ENCODE measurements at regions not wholly inside any gene's neighbourhood (a gene's known extent, or its start where the extent isn't known, plus 50 kb on each side); places are given as distances from the start of the nearest gene placed in this dataset.
A peak's percentile ranks its signal among the peaks of the same experiment; 100 is the strongest.

DNA sequence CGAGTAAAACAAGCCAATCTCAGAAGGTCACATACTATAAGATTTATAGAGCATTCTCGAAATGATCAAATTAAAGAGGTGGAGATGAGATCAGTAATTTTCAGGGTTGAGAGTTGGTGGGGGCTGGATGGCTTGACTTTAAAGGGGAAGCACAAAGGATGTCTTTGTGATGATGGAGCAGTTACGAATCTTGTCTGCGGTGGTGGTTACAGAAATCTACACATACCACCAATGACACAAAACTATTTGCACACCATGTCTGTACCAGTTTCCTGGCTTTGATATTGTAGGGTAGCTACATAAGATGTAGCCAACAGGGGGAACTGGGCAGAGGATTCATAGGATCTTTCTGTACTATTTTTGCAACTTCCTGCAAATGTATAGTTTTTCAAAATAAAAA is 190.6 kb upstream of the SMIM21 start:
- DNase-seq (ENCODE audit: low spot score): no peak

GRCh38 chr18:75612456-75612855 is 185.0 kb upstream of the SMIM21 start:
- DNase-seq (ENCODE audit: low spot score): no peak

- DNase-seq (ENCODE audit: low spot score): peak; percentile 82
These were observed 180.2 kb upstream of the SMIM21 start for GRCh38 chr18:75607701-75608100.

- DNase-seq (ENCODE audit: low spot score): no peak
These were observed 165.0 kb upstream of the SMIM21 start for GRCh38 chr18:75592527-75592926.

DNA sequence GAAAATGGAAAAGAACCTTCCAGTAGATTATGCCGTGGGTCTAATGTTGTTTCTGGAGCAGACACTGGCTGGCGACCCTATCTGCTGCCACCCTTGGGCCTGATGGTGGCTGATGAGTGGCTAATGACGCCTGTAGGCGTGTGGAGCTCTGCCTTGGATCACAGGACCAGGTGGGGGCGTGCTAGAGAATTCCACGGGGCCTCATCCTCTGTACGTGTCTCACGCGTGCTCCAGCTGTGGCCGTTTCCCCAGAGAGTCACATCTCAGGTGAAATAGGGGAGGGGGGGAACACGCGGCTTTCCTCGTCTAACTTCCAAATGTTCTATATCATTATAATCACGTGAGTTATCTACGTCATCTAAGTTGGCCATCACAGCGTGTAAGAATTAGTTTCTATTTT is 160.9 kb upstream of the SMIM21 start:
- no peak for DNase-seq (ENCODE audit: low spot score)

DNA sequence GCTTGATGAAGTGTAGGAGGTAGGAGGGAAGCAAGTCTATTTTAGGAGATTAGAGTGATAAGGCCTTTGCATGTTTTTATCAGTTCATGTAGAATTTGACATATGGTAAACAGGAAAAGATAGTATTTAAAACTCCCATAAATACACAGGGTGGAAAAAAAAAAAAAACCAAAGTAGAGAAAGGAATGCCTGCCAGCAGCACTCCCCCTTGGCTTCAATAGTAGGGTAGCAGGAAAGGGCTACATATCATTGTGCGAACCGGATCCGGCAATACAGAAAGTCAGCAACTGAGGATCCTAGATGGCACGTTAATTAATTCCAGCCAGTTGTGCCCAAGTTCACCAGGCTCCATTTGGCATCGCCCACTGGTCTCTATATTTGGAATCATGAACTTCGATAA is 159.6 kb upstream of the SMIM21 start:
- no peak for DNase-seq (ENCODE audit: low spot score)

DNA sequence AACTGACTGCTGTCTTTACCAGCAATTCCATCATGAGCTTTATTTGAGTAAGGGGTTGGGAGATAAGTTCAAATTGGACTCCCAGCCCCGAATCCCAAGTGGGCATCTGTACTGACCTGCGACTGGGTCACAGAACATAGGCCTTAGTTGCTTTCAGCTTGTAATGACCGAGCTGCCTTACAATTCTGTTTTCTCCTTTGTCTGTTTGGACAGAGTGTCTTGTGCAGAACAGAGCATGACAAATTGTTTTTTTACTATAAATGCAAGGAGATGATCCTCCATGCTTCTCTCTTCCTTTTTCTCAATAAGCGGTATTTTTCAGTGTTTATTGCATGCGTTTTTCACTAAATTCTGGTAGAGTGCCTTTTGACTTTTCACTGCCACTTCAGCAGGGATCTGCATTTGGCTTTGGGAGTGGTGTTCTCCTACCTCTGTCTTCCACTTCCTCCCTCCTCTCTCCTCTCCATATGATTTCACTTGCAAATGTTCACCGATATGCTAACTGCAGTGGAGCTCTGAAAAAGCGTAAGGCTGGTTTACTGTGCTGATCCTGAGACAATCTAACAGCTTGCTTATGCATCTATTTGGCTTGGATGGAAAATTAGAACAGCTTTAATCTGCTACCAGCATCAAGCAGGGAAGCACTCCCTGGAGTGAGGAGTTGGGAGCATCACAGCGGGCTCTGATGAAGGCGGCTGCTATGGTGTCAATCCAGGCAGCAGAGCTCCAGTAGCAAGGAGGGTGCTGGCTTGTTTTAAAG is 158.8 kb upstream of the SMIM21 start:
- DNase-seq (ENCODE audit: low spot score): no peak

DNA sequence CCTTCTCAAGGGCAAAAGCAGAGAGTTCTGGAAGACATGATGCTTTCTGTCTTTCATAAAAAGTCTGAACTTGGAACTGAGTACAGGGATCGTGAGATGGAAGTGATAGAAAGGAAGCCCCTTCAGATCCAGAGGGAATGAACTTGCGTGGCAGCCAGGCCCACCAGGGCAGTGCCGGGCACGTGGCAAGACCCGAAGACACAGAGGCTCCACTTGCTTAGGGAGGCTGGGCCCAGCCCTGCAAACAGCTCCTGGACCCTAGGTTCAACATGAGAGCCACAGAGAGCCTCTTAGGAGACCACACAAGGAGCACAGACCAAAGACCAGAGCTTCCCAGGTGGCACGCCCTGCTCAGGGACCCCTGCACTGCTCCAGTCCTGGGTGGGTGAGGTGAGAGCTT is 155.4 kb upstream of the SMIM21 start:
- DNase-seq (ENCODE audit: low spot score): no peak

DNA sequence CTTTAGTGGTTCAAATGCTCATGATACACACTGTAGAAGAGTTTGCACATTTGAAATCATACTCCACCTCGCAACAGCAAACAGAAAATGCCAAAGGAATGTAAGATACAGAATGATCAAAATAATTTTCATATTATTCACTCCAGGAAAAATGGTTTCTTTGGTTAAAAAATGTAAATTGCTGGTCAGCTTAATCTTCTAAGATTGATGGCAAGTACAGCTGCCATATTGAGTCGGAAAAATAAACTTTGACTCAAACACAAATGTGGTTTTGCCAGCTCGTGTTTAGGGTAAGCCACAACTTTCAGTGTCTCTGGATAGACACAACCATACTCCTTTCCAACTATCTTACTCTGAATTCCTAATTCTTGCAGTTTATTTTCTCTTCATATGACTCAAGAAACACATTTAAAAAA is 154.9 kb upstream of the SMIM21 start:
- peak; percentile 69 for DNase-seq (ENCODE audit: low spot score)

DNA sequence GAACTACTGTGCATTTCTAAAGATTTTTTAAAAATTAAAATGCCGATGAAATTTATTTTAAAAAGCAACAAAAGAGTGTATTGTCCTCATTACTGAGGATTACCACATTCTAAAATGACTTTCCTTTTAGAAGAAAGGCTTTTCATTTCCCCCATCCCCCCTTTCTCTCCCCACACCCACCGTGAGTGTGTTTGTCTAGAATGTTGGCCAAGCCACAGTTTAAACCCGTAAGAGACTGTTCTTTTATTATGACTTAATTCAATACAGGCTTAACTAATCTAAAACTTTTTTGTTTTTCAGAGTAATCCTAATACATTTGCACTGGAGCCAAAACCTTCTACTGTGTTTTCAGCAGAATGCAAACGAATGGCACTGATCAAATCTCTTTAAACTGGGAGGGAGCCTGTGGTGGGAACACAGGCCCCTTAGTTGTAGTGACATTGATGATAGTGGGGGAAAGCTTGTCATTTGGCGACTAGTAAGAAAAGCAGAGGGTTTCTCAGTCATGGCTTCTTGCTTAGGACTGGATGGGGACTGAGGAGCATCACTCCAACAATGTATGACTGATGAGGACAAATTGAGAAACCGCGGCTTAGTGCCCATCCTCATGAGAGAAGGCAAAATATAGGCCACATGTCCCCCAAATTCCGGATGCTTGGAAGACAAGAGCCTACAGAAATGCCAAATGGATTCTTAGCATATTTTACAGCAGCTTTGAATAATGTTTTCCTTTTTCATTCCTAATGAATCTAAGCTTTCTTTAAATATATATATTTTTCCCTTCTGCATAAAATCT is 154.0 kb upstream of the SMIM21 start:
- no peak for DNase-seq (ENCODE audit: low spot score)

DNA sequence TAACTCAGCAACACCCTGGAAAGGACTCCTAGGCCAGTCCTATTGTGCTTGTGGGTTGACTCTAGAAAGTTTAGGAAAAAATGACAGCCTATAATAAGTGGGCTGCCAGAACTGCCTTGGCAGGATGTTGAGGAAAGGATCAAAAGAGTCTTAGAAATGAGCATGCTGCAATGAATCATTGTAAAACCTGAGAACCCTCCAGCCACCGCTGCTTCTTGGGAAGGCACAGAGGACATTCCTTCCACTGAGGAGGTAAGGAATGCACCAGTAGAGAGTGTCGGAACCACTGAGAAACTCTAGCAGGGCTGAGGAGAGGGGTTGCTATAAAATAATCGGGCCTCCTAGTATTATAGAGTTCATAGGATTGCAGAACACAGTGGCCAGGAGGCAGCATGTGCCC is 146.7 kb upstream of the SMIM21 start:
- no peak for DNase-seq (ENCODE audit: low spot score)

GRCh38 chr18:75563150-75563549 is 135.6 kb upstream of the SMIM21 start:
- no peak for DNase-seq (ENCODE audit: low spot score)

DNA sequence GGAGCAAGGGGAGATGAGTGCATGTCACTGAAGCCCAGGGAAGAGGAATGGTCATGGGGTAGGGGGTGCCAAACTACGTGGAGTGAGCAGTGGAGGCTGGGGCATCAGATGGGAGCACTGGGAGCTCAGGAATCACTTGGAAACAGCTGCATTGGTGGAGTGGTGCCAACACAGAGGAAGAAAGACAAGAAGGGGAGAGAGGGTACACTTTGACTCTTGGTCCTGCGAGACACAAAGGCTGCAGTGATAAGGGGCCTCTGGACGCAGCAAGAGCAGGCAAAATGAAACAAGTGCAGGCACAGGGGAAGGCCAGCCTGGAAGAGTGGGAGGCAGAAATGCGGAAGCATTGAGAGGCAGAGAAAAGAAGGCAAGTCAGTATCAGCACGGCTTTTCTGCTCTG is 134.7 kb upstream of the SMIM21 start:
- no peak for DNase-seq (ENCODE audit: low spot score)

DNA sequence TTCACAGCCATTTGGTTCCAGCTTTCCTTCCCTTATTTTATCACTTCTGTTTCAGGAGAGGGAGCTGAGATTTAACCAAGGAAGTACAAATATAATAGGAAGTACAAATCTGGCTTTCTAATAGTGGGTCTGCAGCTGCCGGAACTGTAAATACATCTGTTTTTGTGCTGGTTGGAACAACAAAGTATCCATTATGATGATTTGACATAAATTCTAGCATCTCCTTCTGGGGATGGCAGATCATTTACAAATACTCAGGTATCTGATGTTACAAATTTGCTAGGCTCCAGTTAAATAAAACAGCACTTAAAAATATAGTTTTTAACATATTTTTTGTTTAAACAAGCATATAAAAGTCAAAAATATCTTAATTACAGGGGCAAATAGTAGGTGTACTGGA is 131.3 kb upstream of the SMIM21 start:
- DNase-seq (ENCODE audit: low spot score): no peak

DNA sequence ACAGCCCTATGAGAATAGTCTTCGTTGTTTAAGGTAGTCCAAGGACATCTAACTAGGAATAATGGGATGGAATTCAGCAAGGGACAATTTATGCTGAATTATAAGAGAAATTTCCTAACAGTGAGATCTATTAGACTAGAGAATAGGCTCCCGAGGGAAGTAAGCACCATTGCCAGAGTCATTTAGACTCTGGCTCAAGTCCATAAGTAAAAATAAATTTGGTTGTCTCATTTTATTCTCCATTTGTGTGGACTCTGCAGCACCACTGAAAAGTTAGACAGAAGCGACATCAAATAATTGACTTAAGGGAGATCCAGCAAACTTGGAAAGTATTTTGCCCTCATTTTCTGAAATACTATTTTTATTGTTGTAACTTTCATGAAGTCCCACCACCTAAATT is 129.3 kb upstream of the SMIM21 start:
- DNase-seq (ENCODE audit: low spot score): no peak

DNA sequence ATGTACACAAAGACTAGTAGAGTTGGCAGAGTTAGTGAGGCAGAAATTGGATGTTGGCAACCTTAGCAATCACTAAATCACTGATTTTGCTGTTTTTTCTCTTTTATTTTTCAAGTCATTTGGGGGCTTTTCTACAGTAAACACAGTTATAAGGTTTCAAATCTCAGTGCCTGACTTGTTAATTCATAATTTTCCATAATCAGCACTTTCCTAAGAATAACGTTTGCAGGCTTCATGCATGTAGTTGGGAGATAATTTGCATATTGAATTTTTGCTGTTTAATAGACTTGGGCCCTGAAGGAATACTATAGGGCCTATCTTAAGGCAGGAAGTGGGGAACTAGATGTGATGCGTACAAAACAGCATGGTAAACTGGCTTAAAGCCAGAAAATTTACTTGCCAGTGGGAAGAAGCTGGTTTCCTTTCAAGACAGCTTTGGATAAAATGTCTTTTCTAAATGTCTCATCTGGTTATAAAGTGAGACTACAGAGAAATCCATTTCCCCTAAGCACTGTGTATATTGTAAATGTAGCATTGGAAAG is 127.2 kb upstream of the SMIM21 start:
- DNase-seq (ENCODE audit: low spot score): no peak

DNA sequence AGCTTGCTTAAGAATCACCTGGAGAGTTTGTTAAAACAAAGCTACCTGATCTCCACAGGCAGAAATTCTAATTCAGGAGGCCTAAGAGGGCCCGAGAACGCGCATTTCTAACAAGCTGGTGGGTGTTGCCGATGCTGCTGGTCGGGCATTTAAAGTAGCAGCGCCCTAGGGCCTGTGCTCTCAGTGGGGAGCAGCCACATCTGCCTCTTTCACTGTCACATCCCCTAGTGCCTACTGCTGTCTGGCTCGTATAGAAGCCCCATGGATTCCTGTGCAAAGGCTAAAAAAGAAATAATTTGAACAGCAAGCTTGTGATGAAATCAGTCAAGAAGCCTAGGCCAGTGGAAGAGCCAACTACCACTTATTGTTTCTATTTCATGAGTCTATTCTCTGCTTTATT is 126.7 kb upstream of the SMIM21 start:
- no peak for DNase-seq (ENCODE audit: low spot score)

- no peak for DNase-seq (ENCODE audit: low spot score)
These were observed 125.5 kb upstream of the SMIM21 start for GRCh38 chr18:75553021-75553420.

DNA sequence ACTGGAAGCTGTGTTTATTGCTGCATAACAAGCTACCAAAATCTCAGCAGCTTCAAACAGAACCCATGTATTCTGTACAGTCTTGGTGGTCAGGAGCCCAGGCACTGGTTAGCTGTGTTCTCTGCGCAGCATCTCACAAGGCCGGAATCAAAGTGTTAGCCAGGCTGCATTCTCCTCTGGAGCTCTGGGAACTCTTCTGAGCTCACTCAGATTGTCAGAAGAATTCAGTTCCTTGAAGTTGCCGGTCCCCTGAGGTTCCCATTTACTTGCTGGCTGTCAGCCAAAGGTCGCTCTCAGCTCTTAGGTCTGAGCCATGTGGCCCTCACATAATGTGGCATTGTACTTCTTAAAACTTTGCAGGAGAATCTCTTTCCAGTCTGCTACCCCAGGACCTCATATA is 123.6 kb upstream of the SMIM21 start:
- no peak for DNase-seq (ENCODE audit: low spot score)

DNA sequence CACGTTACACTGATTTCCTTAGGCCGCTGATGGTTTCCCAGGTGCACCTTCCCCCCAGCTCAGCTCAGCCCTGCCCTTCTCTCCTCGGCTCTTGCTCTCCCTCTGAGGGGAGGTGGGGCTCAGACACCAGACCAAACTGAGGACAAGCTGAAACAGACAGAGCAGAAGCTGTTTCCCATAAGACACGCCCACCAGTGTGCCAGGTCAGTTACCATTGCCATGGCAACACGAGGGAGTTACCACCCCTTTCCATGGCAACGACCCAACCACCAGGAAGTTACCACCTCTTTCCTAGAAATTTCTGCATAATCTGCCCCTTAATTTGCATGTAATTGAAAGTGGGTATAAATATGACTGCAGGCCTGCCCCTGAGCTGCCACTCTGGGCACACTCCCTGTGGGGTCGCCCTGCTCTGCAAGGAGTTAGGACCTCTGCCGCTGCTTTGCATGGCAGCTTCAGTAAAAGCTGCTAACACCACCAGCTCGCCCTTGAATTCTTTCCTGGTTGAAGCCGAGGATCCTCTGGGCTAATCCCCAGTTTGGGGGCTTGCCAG is 120.9 kb upstream of the SMIM21 start:
- peak; percentile 55 for DNase-seq (ENCODE audit: low spot score)

DNA sequence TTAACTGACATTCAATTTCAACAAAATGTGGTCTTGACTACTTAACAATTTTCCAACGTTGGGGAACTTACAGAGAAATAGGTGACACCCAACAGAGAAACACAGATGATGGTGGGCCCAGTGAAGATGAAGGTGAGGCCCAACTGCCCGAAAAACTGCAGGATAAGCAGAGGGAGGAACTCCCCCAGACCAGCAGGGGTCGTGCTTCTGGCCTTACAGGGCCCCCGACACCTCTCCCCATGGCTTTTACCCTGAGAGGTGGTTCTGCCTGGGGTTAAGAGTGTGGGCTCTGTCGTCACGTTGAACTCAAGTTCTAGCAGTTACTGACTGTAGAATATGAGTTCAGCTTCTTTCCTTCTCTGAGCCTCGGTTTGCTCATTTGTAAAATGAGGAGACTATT is 119.5 kb upstream of the SMIM21 start:
- DNase-seq (ENCODE audit: low spot score): no peak

- no peak for DNase-seq (ENCODE audit: low spot score)
These were observed 117.7 kb upstream of the SMIM21 start for GRCh38 chr18:75545189-75545588.

DNA sequence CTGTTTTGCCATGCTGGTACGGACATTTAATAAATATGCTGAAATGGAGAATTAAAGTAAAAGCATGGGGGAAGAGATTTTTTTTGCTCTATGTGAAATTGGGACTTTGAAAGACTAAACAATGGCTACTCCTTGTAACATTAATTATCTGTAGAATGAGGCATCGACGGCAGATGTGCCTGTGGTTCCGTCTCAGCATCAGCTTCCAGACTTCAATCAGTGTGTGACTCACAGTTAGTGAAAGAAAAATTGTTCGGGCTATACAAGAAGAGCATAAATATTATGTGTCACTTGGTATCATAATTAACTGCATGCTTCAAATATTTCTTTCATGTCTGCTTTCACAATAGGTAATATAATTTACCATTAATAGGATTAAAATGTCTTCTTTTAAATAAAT is 117.0 kb upstream of the SMIM21 start:
- DNase-seq (ENCODE audit: low spot score): peak; percentile 34

Measured in H4 (cell line).